SU-DHL-6 (cell line): ENCODE measurements at regions not wholly inside any gene's neighbourhood (a gene's known extent, or its start where the extent isn't known, plus 50 kb on each side); places are given as distances from the start of the nearest gene placed in this dataset.

Source experiments
- CTCF ChIP-seq: fragments of 200-600 bp; sonication (generic); IDR thresholded peaks from one replicate; pipeline ENCODE4 v1.5.1; 2017; ENCODE audit warnings: antibody characterized with exemption, mild to moderate bottlenecking, low read length, moderate library complexity; ENCODE audit not compliant: insufficient read depth, poor library complexity, severe bottlenecking
- EZH2phosphoT487 ChIP-seq: fragments of 200-600 bp; sonication (generic), shearing (Covaris generic); conservative IDR thresholded peaks from 2 replicates; pipeline ENCODE4 v1.6.1; 2018; ENCODE audit warnings: mild to moderate bottlenecking, antibody characterized with exemption, low read length, moderate library complexity, mixed read lengths

- TF ChIP-seq CTCF = no peak
- no peak for TF ChIP-seq EZH2phosphoT487
Observed at GRCh38 chr2:153808679-153809078, 63.0 kb upstream of the GALNT13 start.
